HepG2 (cell line): ENCODE measurements at regions not wholly inside any gene's neighbourhood (a gene's known extent, or its start where the extent isn't known, plus 50 kb on each side); places are given as distances from the start of the nearest gene placed in this dataset.

Experiments
- ATF3 ChIP-seq: sonication (generic); formaldehyde crosslinking; IDR thresholded peaks from 2 replicates; pipeline ENCODE4 v1.4.0; 2020; ENCODE audit warnings: missing genetic modification reagents
- CHD2 ChIP-seq: IDR thresholded peaks from 2 replicates; pipeline ENCODE4 v1.6.1; 2011; ENCODE audit warnings: low read depth, low read length, improper control_type of control experiment
- CSRNP2 ChIP-seq: sonication (generic); formaldehyde crosslinking; conservative IDR thresholded peaks from 2 replicates; pipeline ENCODE4 v1.8.0; 2022; ENCODE audit warnings: low read depth, missing genetic modification reagents
- E2F1 ChIP-seq: sonication (generic); formaldehyde crosslinking; IDR thresholded peaks from 2 replicates; pipeline ENCODE4 v1.5.0; 2020; ENCODE audit warnings: missing genetic modification reagents
- HOXA7 ChIP-seq: sonication (generic); formaldehyde crosslinking; IDR thresholded peaks from 2 replicates; pipeline ENCODE4 v1.8.1; 2022; ENCODE audit warnings: mild to moderate bottlenecking, missing genetic modification reagents, moderate library complexity
- KDM4B ChIP-seq: sonication (generic); formaldehyde crosslinking; IDR thresholded peaks from 2 replicates; pipeline ENCODE4 v1.4.0; 2020; ENCODE audit warnings: missing genetic modification reagents
- NCOA1 ChIP-seq: sonication (generic); formaldehyde crosslinking; IDR thresholded peaks from 2 replicates; pipeline ENCODE4 v1.9.0; 2021; ENCODE audit warnings: missing genetic modification reagents
- RCOR2 ChIP-seq: IDR thresholded peaks from 2 replicates; pipeline ENCODE4 v1.6.1; 2016; ENCODE audit warnings: missing biosample characterization, missing genetic modification reagents
- SP1 ChIP-seq, 2 experiments: fragments of 450-650 bp in 1 of 2; sonication (generic) in 1 of 2; formaldehyde crosslinking in 1 of 2; IDR thresholded peaks; 2 replicates each; pipeline versions ENCODE4 v1.4.0 to v1.6.1; 2016 to 2020; ENCODE audit warnings: missing genetic modification reagents in 1 of 2
- SRSF4 ChIP-seq: fragments of 200-400 bp; formaldehyde crosslinking; IDR thresholded peaks from one replicate; pipeline ENCODE4 v1.6.1; 2018; ENCODE audit warnings: mild to moderate bottlenecking, low read depth, low read length, moderate library complexity; ENCODE audit not compliant: poor library complexity, severe bottlenecking
- TEAD3 ChIP-seq: optimal IDR thresholded peaks from 2 replicates; pipeline ENCODE3; 2016; ENCODE audit warnings: borderline replicate concordance
- YEATS4 ChIP-seq: sonication (generic); formaldehyde crosslinking; IDR thresholded peaks from 2 replicates; pipeline ENCODE4 v1.4.0; 2020; ENCODE audit warnings: missing genetic modification reagents, borderline replicate concordance
- ZBTB3 ChIP-seq: sonication (generic); formaldehyde crosslinking; IDR thresholded peaks from 2 replicates; pipeline ENCODE4 v1.4.0; 2020; ENCODE audit warnings: low read depth, mild to moderate bottlenecking, moderate library complexity, missing genetic modification reagents, borderline replicate concordance
- ZC3H4 ChIP-seq: sonication (generic); formaldehyde crosslinking; IDR thresholded peaks from 2 replicates; pipeline ENCODE4 v1.4.0; 2020; ENCODE audit warnings: missing genetic modification reagents, borderline replicate concordance
- ZNF253 ChIP-seq: sonication (generic); formaldehyde crosslinking; IDR thresholded peaks from 2 replicates; pipeline ENCODE4 v1.8.0; 2022; ENCODE audit warnings: mild to moderate bottlenecking, missing genetic modification reagents, borderline replicate concordance
- ZNF331 ChIP-seq: sonication (generic); formaldehyde crosslinking; IDR thresholded peaks from 2 replicates; pipeline ENCODE4 v1.4.0; 2020; ENCODE audit warnings: missing genetic modification reagents
- ZNF34 ChIP-seq: sonication (generic); formaldehyde crosslinking; IDR thresholded peaks from 2 replicates; pipeline ENCODE4 v1.4.0; 2020; ENCODE audit warnings: mild to moderate bottlenecking, missing genetic modification reagents, borderline replicate concordance
- ZNF510 ChIP-seq: sonication (generic); formaldehyde crosslinking; IDR thresholded peaks from 2 replicates; pipeline ENCODE4 v1.4.0; 2020; ENCODE audit warnings: low read depth, mild to moderate bottlenecking, missing genetic modification reagents
- ZNF546 ChIP-seq: sonication (generic); formaldehyde crosslinking; conservative IDR thresholded peaks from 2 replicates; pipeline ENCODE4 v1.8.1; 2023; ENCODE audit warnings: mild to moderate bottlenecking, missing genetic modification reagents
- ZNF574 ChIP-seq: sonication (generic); formaldehyde crosslinking; IDR thresholded peaks from 2 replicates; pipeline ENCODE4 v1.4.0; 2020; ENCODE audit warnings: missing genetic modification reagents
- ZNF672 ChIP-seq: sonication (generic); formaldehyde crosslinking; IDR thresholded peaks from 2 replicates; pipeline ENCODE4 v1.8.1; 2022; ENCODE audit warnings: missing genetic modification reagents
- ZNF713 ChIP-seq: sonication (generic); formaldehyde crosslinking; IDR thresholded peaks from 2 replicates; pipeline ENCODE4 v1.4.0; 2020; ENCODE audit warnings: mild to moderate bottlenecking, missing genetic modification reagents
- ZNF724P ChIP-seq: sonication (generic); formaldehyde crosslinking; IDR thresholded peaks from 2 replicates; pipeline ENCODE4 v1.8.0; 2022; ENCODE audit warnings: missing genetic modification reagents, borderline replicate concordance
- ZNF747 ChIP-seq: sonication (generic); formaldehyde crosslinking; IDR thresholded peaks from 2 replicates; pipeline ENCODE4 v1.8.1; 2023; ENCODE audit warnings: missing genetic modification reagents, mild to moderate bottlenecking, borderline replicate concordance
- ZNF83 ChIP-seq: sonication (generic); formaldehyde crosslinking; IDR thresholded peaks from 2 replicates; pipeline ENCODE4 v1.4.0; 2020; ENCODE audit warnings: missing genetic modification reagents, mild to moderate bottlenecking, borderline replicate concordance
- ZSCAN9 ChIP-seq: IDR thresholded peaks from 2 replicates; pipeline ENCODE4 v1.6.1; 2016; ENCODE audit warnings: borderline replicate concordance

- TF ChIP-seq NCOA1 (CRISPR knock-in tag) (0 out of 2 replicates have a peak, but pooled peaks have one; percentile 62), ZNF724P (no peak), YEATS4 (CRISPR knock-in tag) (no peak; the same call in 1 of the 2 replicates), HOXA7 (no peak), ZNF253 (CRISPR knock-in tag) (0 out of 2 replicates have a peak, but pooled peaks have one; percentile 69), ZBTB3 (CRISPR knock-in tag) (no peak), ZNF331 (peak; percentile 86), ZNF510 (CRISPR knock-in tag) (no peak), ZNF747 (CRISPR knock-in tag) (peak; percentile 50; the same call in 1 of the 2 replicates), ZNF34 (CRISPR knock-in tag) (no peak), RCOR2 (CRISPR knock-in tag) (peak; percentile 54; the same call in 1 of the 2 replicates), ZNF83 (CRISPR knock-in tag) (no peak), ZNF672 (no peak), ZNF574 (CRISPR knock-in tag) (peak; percentile 85), SRSF4 (no peak), KDM4B (CRISPR knock-in tag) (0 out of 2 replicates have a peak, but pooled peaks have one; percentile 36), SP1 (IDR thresholded peaks at IDR 0.05) (no peak), SP1 (CRISPR knock-in tag; IDR thresholded peaks at IDR 0.05) (peak; percentile 64; the same call in 1 of the 2 replicates), ZNF713 (no peak), TEAD3 (no peak), CSRNP2 (CRISPR knock-in tag) (no peak), CHD2 (no peak), E2F1 (CRISPR knock-in tag) (no peak), ZNF546 (CRISPR knock-in tag) (no peak), ZC3H4 (no peak), ATF3 (CRISPR knock-in tag) (no peak), ZSCAN9 (peak; percentile 77; the same call in 1 of the 2 replicates)
These were observed 167.9 kb upstream of the ACTBL2 start (continued) for GRCh38 chr5:57650360-57651069.
